Forelimb muscle (tissue), 1 donor: ENCODE measurements at regions not wholly inside any gene's neighbourhood (a gene's known extent, or its start where the extent isn't known, plus 50 kb on each side); places are given as distances from the start of the nearest gene placed in this dataset.

Experiments used
- DNase-seq: peaks from one replicate; pipeline ENCODE4 v3.0.0-alpha.2; 2013; ENCODE audit warnings: low read depth

DNA sequence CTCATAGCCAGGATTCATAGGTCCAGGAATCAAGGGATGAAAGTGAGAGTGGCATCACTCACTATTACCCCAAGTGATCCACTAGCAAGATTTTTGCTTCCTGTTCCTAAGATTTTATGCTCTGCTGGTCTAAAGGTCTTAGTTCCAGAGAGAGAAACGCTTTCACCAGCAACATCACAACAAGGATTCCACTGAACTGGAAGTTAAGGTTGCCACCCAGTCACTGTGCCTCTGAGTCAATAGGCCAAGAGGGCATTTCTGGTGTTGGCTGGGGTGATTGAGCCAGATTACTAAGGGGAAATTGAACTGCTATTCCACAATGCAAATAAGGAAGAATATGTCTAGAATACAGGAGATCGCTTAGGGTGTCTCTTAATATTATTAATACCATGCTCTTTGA, 142.5 kb upstream of the ARID2 start:
- no peak for DNase-seq

DNA sequence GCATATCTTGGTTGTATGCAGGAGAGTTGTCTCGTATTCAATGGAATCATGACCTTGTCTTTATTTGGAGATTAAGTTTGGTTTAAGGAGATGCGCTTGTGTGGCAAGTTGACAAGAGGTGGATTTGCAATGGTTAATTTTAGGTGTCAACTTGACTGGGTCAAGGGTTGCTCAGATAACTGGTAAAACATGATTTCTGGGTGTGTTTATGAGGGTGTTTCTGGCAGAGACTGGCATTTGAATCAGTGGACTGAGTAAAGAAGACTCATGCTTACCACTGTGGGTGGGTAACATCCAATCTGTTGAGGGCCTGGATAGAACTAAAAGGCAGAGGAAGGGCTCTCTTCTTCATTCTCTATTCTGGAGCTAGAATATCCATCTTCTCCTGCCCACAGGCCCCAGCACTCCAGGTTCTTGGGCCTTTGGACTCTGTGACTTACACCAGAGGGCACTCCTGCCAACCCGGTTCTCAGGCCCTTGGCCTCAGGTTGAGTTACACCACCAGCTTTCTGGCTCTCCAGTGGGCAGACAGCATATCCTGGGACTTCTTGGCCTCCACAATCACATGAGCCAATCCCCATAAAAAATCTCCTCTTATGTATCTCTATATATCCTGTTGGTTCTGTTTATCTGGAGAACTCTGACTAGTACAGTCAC, 141.5 kb upstream of the ARID2 start:
- DNase-seq: no peak

DNA sequence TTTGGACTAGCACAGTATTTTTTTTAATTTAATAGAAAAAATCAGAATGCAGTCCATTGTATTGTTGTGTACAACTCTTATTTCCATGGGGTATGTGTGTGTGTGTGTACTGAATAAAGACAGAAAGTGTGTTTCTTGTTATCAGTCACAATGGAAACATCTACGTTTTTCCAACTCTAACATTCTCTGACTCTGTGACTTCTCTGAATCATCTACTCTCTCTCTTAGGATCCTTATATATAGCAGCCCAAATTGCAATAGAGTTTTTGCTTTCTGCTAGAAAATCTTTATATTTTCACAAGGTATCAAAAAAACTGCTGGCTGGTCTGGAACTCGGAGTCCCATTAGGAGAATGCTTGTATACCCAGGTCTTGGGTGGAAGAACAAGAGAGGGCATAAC, 138.9 kb upstream of the ARID2 start:
- no peak for DNase-seq

DNA sequence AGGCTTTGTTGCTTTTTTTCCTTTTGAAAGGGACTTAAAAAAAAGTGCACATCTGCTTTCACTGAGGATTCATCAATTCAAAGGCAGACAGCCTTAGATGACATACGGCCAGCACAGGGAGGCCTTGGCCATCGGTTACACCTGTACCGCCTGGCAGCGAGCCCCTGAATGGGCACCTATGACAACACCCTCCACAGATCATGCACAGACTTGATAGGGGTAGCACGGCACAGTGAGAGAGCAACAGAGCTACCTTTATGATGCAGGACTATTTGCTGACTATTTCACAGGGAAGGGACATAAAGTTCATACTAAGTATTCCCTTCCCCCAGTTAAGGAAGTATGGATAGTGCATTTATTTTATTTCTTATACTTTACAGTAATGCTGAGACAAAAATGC, 137.9 kb upstream of the ARID2 start:
- DNase-seq: no peak

DNA sequence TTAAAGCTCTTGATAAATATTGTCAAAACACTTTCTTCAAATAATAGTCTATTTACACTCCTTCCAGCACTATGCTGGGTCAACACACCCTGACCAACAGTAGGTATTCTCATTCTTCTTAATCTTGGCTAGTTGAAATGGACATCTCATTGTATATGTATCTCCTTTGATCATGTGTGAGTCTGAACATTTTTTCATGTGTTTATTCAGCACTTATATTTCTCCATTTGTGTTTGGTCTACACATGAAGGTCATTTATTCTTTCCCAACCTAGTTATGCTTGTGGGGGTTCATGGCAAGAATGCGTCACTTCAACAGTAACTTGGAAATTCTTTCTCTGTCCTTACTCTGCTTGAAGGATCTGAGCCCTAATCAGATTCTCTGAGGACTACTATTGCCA, 133.1 kb upstream of the ARID2 start:
- no peak for DNase-seq

DNA sequence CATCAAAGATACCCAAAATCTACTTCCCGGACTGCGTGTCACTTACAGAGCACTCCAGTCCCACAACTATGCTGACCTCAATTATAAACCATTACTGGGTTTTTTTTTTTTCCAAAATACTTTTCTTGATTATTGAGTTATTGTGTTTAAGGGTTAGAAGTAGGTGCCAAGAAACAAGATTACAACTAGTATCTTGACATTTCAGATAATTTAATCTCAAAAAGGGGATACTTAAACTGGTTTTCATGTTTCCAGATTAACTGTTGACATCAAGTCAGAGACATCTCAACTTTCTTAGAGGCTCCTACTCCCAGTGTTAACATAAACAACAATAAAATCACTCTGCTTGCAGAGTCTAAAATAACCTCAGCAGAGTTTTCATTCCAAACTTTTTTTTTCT, 131.2 kb upstream of the ARID2 start:
- DNase-seq: no peak

DNA sequence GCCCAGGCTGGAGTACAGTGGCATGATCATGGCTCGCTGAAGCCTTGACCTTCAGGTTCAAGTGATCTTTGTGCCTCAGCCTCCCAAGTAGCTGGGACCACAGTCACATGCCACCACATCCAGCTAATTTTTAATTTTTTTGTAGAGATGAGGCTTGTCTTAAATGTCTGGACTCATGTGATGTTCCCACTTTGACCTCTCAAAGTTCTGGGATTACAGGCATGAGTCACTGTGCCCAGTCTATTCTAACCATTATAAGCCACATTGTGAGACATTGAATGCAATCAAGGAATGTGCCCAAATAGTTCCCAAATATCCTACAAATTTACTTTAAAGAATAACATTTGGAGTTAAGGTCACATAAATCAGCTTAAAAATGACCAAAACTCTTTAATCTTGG, 130.7 kb upstream of the ARID2 start:
- no peak for DNase-seq

DNA sequence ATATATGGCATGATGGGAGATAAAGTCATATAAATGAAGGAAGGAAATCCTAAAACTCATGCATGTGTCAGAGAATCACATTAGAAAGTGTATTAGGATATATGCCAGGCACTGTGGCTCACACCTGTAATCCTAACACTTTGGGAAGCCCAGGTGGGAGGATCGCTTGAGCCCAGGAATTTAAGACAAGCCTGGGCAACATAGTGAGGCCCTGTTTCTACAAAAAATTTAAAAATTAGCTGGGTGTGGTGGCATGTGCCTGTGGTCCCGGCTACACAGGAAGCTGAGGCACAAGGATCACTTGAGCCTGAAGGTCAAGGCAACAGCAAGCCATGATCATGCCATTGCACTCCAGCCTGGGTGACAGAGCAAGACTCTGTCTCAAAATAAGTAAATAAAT, 130.3 kb upstream of the ARID2 start:
- DNase-seq: no peak

DNA sequence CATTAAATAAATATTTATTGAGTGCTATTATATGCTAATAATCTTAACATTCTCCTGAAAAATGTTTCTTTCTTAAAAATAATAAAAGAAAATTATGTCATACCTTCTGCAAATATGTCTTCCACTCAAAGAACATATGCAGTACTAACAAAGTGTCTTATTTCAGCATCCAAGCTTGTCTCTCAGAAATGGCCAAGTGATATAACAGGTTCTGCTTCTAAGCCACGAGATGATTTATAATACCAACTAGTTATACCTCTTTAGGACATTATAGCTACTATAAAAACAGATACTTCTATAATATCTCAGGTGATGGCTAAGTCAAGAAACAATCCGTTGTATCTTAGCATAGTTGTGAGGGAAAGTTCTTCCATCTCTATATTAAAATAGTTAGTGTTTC, 128.1 kb upstream of the ARID2 start:
- DNase-seq: no peak

DNA sequence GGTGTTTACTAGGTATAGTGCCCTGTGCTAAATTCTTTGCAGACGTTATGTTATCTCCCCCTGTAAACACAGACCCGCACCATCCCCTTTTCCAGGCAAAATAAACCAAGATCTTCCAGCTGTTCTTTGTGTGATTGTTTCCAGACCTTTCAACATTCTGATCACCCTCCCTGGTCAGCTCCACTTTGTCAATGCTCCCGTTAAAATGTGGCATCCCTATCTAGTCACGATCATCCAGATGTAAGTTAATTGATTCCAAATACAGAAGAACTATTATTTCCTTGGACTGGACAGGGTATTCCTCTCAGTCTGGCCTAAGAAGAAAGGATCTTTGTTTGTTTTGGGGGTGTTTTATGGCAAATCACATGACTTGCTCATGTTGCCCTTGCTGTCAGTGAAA, 127.6 kb upstream of the ARID2 start:
- no peak for DNase-seq

DNA sequence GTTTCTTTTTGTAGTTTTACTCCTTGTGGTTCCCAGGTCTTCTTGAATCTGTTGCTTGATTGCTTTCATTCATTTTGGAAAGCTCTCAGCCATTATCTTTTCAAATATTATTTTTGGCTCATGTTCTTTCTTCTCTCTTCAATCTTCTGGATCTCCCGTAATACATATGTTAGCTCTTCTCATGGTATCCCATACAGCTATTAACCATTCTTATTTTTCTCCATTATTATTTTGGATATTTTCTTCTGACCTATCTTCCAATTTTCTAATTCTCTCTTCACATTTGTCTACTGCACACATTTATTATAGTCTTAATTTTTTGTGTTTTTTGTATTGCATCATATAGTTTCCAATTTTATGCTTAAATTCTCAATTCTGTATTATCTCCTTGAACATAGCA, 123.9 kb upstream of the ARID2 start:
- no peak for DNase-seq

DNA sequence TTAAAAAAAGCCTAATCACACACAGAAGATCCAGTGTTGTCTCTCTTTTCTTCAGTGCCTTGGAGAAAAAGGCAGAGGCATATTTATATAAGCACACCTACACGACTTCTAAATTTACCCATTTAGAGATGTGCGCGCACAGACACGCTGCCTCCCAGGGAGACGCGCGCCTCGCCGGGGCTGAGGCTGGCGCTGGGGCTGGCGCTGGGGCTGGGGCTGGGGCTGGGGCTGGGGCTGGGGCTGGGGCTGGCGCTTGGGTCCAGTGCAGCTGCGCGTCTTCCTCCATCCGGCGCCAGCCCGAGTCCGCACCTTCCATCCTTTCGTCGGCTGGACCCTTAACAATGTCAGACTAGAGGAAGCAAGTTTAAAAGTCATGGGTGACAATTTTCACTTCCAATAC, 118.4 kb upstream of the ARID2 start:
- DNase-seq: no peak

DNA sequence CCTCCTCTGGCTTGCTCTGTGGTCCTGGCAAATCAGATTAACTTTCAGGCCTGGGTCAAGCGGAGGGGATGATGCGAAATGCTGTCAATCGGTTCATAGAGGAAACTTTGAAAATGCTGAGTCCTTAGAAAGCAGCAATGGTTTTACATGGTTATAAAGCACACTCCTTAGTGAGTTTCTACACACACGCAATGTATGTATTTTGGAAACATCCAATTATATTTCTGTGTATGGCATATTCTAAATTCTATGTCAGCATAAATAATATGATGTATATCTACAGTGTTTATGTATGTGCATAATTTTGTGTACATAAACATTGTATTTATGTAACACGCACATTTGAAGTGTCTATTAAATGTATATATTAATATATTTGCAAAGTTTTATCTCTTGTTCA, 118.0 kb upstream of the ARID2 start:
- DNase-seq: no peak

DNA sequence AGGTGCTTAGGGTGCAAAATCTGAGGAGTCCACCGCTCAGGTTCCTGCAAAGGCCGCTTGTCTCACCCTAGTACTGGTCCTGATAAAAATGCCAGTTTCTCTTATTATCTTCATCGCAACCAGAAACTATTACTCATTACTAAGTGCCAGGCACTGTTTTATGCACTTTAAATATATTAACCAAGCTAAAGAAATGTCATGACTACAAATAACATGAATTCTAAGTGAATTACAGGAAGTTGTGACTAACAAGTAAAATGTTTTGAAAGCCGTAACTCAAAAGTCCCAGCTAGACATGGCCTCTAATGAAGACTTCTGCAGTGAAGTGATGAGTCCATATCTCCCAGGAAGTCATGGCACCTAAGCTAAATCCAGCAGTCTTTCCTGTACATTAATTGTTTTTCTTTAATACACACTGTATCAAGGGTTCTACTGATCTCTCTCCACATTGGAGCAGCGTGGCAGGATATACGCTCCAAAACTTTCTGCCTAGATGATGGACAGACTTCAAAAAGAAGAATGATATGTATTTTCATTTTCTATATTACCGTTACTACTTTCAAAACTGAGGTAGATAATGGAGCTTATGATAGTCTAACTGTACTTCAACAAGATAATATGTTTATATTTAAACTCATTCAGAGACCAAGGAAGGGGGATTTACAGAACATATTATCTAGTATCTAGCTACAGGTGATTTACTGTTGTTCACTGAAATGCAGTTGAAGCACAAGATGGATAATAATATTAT, 117.3 kb upstream of the ARID2 start:
- no peak for DNase-seq

DNA sequence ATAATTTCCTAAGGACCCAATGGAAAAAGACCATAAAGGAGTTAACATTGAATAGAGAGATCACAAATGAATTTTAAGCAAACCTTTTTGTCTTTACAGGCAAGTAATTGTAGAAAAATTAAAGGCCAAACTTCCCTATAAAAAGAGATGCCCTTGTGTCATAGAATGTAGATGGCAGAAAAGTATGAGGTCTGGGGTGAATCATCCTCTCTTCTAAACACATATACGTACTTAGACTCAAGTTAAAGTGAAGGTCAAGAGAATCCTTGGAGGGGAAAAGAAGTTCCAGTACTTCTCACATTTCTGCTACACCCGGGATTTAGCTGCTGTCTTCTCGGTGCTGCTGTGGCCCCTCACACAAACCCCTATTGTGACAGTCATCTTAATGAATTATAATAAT, 116.2 kb upstream of the ARID2 start:
- no peak for DNase-seq

DNA sequence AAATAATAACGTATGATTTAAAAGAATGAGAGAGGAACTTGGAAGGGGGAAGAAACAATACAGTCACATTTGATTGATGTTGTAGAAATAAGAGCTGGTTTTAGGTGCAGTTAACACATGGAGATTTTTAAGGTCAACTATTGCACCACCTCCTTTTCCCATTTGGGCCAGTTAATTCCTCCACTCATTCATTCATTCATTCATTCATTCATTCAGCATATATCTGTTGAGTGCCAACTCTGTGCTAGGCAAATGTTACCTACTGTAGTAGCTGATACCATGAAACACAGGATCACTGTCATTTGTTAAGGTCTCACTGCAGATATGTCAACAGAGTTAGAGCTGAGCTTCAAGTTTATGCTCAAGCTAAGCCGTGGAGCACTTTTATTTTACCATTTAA, 115.7 kb upstream of the ARID2 start:
- no peak for DNase-seq

DNA sequence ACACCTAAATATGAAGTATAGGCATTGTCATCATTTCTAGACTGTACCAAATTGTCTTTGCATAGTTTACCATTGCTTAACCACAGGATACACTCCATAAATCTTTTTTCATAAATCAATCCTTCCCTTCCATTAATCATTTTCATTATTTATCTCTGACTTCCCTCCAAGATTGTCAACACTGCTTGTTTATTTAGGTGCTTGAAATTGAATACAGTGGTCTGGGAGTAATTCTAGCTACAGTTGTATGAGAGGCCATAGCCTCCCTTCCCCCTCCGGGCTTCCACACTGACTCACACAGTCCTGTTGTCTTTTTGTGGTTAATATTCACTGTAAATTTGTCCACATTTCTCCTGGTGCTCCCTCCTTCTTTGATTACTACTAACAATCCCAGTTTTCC, 114.2 kb upstream of the ARID2 start:
- DNase-seq: no peak

DNA sequence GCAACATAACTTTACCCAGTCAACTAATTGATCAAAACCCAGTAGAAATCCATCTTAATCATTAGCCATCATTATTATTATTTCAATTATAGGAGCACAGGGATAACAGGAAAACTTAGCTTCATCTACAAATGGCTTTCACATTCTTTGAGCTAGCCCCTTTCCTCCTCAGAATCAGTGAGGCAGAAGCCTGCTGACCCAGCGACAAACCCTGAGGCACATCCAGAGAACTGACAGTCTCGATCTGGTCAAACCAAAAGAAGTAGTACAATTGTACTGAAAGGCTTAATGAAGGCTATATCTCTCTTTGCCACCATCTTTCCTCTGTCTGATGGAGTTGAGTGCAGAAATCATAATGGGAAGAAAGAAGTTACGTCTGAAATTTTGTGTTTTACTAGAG, 109.8 kb upstream of the ARID2 start:
- no peak for DNase-seq

DNA sequence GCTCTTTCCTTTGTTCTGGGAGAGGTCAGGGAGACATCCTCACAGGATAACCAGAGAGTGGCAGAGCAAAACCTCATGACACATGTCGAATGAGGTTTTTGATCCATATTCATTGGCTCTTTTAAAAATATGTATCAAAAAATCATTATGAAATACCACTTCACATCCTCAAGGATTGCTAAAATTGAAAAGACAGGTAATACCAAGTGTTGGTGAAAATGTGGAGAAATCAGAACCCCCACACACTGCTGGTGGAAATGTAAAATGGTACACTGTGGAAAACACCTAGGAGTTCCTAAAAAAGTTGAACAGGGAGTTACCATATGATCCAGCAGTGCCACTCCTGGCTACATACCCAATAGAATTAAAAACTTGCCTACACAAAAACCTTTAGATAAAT, 107.8 kb upstream of the ARID2 start:
- no peak for DNase-seq

DNA sequence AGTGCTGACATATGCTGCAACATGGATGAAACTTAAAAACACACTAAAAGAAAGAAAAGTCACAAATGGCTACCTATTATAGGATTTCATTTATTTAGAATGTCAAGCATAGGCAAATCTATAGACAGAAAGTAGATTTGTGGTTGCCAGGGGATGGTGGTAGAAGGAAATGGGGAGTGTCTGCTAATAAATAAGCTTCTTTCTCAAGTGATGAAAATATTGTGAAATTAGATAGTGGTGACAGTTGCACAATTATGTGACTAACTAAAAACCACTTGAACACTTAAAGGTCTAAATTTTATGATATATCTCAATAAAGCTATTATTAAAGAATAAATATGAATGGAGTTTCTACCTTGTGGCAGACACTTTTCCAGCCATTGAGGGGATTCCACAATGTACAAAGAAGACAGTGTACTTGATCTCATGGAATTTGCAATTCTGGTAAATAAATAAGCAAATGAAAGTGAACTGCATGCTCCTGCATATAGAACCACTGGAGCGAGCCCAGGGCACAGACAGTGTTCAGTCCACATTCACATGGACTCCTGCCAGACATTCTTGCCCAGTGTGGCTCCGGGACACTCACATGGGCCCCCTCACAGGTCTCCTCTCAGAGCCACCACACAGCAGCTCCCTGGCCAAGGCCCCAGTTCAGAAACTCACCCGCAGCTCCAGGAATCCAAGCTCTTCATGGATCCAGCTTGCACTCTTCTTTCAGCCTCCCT, 107.1 kb upstream of the ARID2 start:
- DNase-seq: no peak

DNA sequence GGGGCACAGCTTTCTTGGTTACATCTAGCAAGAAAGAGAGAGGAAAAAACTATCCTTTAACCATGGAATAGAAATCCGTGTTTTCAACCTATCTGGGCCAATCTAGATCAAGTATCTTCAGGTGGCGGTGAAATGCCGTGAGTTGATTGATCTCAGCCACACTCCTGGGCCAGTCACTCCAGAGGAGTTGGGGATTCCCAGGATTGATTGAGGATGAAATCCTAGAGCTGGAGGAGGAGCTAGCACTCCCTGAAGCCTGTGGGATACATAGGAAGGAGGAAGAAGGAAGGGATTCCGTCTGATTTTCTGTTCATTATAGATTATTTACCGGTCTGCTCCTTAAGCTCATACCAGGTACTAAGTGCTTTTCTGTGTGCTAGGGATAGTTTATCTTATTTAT, 106.3 kb upstream of the ARID2 start:
- no peak for DNase-seq

DNA sequence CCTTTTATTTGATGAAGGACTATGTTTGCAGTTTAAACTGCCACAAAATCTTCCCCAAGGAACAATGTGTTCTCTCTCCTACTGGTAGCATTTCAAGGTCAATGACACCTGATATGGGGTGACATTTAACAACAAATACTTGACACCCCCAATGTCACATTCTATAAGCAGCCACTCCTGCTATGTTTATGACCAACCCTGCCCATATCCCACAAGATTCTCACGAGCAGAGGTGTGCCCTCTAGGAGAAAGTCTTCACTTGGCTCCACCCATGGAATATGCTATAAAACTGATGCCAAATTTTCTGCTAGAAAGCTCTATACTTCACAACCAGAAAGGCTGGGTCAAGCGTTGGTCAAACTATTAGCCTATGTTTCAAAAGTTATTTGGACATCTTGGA, 105.6 kb upstream of the ARID2 start:
- DNase-seq: no peak

DNA sequence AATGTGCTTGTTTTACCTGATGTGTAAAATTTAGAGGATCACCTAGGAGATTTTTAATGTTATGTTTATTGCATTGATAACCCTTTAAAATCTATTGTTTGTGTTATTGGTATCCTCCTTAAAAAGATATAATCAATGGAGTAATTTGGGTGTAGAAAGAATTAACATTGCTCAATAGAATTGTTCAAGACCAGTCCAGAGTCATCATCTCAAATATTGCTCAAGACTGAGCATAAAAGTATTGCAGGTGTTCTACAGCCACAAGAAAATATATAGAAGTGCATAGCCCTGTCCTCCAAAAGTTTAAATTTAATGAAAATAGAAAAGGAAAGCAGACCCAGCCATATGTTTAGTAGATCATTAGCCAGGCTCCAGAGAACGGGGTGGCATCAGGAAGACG, 102.5 kb upstream of the ARID2 start:
- DNase-seq: no peak
